GM12891 (cell line): ENCODE measurements at regions not wholly inside any gene's neighbourhood (a gene's known extent, or its start where the extent isn't known, plus 50 kb on each side); places are given as distances from the start of the nearest gene placed in this dataset.

Experiments
- POLR2A ChIP-seq: IDR thresholded peaks from 2 replicates; pipeline ENCODE4 v1.6.1; 2011; ENCODE audit warnings: low read depth, low read length, control low read depth
- POLR2AphosphoS5 ChIP-seq: IDR thresholded peaks from 2 replicates; pipeline ENCODE4 v1.6.1; 2011; ENCODE audit warnings: low read depth, low read length, control low read depth
- POU2F2 ChIP-seq: IDR thresholded peaks from 2 replicates; pipeline ENCODE4 v1.6.1; 2011; ENCODE audit warnings: low read depth, mild to moderate bottlenecking, control low read depth, low read length, moderate library complexity
- SPI1 ChIP-seq: IDR thresholded peaks from 2 replicates; pipeline ENCODE4 v1.6.1; 2011; ENCODE audit warnings: low read depth, low read length, control low read depth
- TAF1 ChIP-seq: IDR thresholded peaks from 2 replicates; pipeline ENCODE4 v1.6.1; 2011; ENCODE audit warnings: low read depth, low read length, control low read depth

DNA sequence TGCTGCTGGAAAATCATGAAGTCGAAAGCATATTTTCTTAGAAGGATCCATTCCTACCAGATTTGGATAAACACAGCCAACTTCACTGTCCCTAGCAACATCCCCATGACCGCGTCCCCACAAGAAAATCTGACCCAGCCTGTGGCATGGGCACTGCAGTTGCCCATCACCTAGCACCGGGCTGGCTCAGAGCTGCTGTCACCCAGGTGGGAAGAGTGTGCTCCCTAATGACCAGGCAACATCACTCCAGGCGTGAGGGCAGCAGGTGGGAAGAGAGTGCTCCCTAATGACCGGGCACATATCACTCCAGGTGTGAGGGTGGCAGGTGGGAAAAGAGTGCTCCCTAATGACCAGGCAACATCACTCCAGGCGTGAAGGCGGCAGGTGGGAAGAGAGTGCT lies 238.0 kb downstream of the TBXT start:
- TF ChIP-seq SPI1 (no peak), POU2F2 (no peak), POLR2A (no peak), POLR2AphosphoS5 (no peak), TAF1 (no peak)
